AG04449 (cell line): ENCODE measurements at regions not wholly inside any gene's neighbourhood (a gene's known extent, or its start where the extent isn't known, plus 50 kb on each side); places are given as distances from the start of the nearest gene placed in this dataset.

ENCODE experiments used
- CTCF ChIA-PET: fragments of 350-600 bp; formaldehyde crosslinking; extraction: SDS; loops from one replicate; lab custom pipeline; 2021; ENCODE audit warnings: antibody characterized with exemption; lab: Yijun Ruan, JAX
- POLR2A ChIA-PET: fragments of 400-600, 350-600 bp; formaldehyde crosslinking; extraction: SDS; loops from one replicate; lab custom pipeline; 2020; ENCODE audit warnings: antibody characterized with exemption, inconsistent platforms; lab: Yijun Ruan, JAX
- DNase-seq: peaks from one replicate; pipeline ENCODE4 v3.0.0-alpha.2; 2010; ENCODE audit warnings: low read depth, low spot score
- H3K4me3 ChIP-seq: 2 replicates; pipeline ENCODE4 v1.5.1; 2011; ENCODE audit warnings: low read depth, mild to moderate bottlenecking, control low read depth, low read length
- TF ChIP-seq, protein P1 (sequence below): IDR thresholded peaks from one replicate; pipeline ENCODE4 v1.5.1; 2011; ENCODE audit warnings: mild to moderate bottlenecking, moderate library complexity, low read length, control low read depth, inconsistent platforms; ENCODE audit not compliant: insufficient read depth; ENCODE audit errors: missing control alignments

DNA sequence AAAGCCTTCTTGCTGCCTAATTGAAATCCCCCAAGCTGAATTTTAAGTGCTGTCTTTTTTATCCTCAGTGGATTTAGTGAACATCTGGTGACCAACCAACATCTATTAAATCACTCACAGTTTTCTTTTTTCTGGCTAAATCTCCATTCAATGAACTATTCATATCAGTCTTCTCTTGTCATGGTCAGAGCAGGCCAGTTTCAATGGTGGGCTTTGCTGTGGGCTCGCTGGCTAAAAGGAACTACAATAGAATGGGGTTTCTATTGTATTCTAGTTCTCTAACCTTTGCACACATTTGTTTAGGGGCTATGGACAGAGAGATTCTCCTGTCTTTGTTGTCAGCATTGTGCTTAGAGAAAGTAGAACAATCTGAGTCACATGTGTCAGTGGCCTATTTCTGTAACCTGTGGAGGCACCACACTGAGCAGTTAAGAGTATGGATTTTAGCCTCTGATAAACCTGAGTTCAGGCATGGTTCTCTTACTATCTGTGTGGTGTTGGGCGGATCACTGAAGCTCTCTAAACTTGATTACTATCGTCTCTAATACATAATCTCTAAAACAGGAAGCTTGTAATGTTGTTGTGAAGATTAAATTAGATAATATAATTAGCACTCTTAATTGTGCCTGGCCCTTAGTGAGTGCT, 94.2 kb upstream of the CADM1 start:
- DNase-seq: no peak
- ChIA-PET POLR2A (no interaction called here), CTCF (no interaction called here)

DNA sequence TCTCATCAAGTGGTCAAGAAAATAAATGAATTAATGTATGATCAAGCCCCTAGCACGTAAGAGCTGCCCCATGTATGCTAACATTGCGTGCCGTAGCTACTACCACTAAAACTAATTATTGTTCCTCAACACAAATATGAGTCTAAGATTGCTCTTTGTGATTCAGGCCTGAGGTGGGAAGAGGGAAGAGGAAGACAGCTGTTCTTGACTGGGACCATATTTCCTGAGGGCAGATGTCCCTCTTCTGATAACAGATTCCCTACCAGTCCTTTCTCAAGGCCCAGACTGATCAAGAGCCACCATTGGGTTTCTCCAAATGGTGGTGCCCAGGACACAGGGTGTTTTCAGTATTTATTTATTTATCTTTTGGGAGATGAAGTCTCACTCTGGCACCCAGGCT, 87.2 kb upstream of the CADM1 start:
- no peak for DNase-seq
- CTCF ChIA-PET: no interaction called here
- POLR2A ChIA-PET: no interaction called here
- H3K4me3 ChIP-seq: no peak overlapping the region
- TF ChIP-seq, protein P1, sequence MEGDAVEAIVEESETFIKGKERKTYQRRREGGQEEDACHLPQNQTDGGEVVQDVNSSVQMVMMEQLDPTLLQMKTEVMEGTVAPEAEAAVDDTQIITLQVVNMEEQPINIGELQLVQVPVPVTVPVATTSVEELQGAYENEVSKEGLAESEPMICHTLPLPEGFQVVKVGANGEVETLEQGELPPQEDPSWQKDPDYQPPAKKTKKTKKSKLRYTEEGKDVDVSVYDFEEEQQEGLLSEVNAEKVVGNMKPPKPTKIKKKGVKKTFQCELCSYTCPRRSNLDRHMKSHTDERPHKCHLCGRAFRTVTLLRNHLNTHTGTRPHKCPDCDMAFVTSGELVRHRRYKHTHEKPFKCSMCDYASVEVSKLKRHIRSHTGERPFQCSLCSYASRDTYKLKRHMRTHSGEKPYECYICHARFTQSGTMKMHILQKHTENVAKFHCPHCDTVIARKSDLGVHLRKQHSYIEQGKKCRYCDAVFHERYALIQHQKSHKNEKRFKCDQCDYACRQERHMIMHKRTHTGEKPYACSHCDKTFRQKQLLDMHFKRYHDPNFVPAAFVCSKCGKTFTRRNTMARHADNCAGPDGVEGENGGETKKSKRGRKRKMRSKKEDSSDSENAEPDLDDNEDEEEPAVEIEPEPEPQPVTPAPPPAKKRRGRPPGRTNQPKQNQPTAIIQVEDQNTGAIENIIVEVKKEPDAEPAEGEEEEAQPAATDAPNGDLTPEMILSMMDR: no peak

More for the DNA sequence above, 94.2 kb upstream of the CADM1 start:
- no peak overlapping the region for H3K4me3 ChIP-seq
- TF ChIP-seq, protein P1: no peak

DNA sequence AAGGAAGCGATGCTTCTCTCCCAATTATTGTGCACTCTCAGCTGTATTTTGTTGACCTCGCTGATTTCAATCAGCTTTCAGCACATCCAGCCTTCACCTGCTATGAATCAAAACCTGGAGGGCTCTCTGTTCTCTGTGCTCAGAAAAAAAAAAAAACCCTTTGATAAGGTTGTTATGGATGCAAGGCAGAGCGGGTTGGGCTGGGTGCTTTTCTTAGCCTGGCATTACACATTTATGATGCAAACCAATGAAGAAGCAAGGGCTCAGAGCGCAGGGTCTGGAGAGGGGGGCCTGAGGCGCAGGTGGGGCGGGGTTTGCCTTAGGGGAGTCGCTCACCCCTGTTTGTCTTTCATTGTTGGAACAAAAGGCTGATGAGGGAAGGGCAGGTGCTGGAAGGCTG, 86.0 kb upstream of the CADM1 start:
- POLR2A ChIA-PET: no interaction called here
- CTCF ChIA-PET: no interaction called here
- H3K4me3 ChIP-seq: no peak overlapping the region
- TF ChIP-seq, protein P1: no peak
- DNase-seq: no peak

DNA sequence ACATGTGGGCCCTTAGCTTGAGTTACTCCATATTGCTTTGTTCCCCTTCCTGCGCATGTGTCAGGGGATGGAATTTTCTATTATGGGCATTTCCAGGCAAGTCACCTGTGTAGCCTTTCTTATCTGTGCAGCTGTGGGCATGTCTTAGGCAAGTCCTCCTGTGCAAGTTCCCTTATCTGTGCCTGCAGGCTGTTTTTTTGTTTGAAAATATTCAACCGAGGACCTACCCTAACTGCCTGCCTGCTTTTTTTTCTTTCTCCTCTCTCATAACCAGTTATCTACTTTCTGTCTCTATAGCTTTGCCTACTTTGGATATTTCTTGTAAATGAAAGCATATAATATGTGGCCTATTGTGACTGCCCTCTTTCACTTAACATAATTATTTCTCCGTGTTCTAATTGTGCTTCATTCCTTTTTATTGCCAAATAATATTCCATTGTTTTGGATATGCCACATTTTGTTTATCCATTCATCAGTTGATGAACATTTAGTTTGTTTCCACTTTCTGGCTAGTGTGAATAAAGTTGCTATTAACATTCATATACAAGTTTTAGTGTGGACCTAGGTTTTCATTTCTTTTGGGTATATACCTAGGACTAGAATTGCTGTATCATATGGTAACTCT, 83.6 kb upstream of the CADM1 start:
- POLR2A ChIA-PET: no interaction called here
- CTCF ChIA-PET: no interaction called here
- no peak for DNase-seq
- H3K4me3 ChIP-seq: no peak overlapping the region
- TF ChIP-seq, protein P1: no peak

DNA sequence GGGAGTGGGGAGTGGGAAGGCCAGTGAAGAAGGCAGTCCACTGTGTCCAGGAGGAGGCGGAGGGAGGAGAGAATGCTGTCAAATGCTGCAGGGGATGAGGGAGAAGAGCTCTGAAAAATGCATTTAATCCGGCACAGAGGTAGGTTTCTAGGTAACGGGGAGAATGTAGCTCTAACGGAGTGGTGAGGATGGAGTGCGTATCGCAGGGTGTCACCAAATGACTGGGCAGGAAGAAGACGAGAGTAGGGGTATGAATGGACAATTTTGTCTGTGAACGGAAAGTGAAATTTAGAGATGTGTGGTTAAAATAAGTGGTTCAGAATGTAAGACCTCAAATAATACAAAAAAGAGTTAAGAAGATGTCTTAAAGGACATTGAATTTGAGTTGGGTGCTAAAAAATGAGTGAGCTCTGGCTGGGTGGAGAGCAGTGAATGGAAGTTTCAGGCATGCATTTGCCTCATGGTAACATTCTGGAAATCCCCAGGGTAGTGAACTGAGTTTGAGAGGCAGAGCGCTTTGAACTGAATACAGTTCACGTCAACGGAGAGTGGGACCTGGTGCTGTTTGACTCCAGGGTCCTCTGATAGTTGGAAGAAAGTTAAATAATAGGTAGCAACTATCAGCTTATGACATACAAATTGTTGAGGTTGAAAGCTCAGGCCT, 81.3 kb upstream of the CADM1 start:
- TF ChIP-seq, protein P1: no peak
- POLR2A ChIA-PET: no interaction called here
- CTCF ChIA-PET: no interaction called here
- no peak overlapping the region for H3K4me3 ChIP-seq
- DNase-seq: no peak

DNA sequence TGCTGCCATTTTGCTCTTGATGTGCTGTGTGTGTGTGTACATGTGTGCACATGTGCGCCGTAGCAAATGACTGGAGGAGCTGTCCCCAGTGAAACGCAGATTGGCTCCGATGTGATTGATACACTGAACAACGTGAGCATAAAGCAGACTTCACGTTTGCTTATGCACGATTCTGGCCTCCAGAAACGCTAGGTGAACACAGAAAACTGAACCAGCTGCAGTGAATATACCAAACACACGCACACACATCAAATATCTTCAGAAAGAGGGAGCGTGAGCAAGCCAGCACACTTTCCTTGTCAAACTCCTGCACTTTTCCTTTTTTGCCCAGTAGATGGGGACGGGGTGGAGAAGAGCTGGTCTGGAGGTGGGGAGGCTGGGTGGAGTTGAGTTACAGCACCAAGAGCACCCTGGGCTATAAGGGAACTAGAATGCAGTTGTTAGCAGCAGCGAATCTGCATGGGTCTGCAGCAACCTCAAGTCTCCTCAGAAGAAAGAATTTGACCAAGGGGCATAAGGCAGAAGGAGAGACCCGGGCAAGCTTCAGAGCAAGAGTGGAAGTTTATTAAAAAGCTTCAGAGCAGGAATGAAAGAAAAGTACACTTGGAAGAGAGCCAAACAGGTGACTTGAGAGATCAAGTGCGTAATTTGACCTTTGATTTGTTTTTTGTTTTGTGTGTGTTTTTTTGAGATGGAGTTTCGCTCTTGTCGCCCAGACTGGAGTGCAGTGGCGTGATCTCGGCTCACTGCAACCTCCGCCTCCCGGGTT, 77.8 kb upstream of the CADM1 start:
- TF ChIP-seq, protein P1: no peak
- no peak overlapping the region for H3K4me3 ChIP-seq
- CTCF ChIA-PET: no interaction called here
- POLR2A ChIA-PET: no interaction called here
- no peak for DNase-seq
